HTR-8/SVneo (cell line): ENCODE measurements at regions not wholly inside any gene's neighbourhood (a gene's known extent, or its start where the extent isn't known, plus 50 kb on each side); places are given as distances from the start of the nearest gene placed in this dataset.
"Not testable (repeated sequence)": the region's sequence is repeated elsewhere in the genome, so short reads cannot be mapped to it uniquely, and the experiment has no call there.

ENCODE experiments used
- DNase-seq: peaks from one replicate; pipeline ENCODE4 v3.0.0; 2011; ENCODE audit warnings: low spot score, mixed read lengths; ENCODE audit not compliant: insufficient read length
- FAIRE-seq: peaks from 2 replicates; lab custom pipeline; 2011; peaks lifted over from hg19 to GRCh38; lab: Jason Lieb, UNC

DNA sequence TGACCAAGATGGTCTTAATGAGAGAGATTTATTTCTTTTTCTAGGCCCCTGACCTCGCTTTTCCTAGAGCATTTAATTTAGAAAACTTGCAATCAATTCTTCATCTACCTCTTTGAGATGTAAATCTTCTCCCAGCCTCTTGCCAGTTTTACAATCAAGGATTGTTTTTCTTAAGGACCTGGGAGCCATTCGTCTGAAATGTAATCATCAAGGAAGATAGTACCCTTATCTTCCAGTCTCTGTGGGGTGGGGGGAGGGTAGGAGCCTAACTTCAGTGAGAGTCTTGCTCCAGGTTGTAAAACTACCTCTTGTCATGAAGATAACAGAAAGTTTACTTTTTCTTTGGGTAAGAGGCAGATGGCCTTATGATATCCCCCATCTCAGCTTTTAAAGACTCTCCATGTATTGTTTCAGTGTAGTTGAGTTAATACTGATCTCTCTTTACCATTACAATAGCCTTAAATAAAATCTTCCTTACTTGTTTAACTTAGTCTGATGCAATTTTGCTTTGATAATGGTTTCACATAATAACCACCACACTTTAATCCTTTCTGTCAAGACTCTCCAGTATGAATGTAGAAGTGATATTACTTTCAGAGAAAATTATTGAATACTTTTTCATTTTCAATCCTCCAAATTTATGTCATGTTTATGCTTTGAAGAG, 110.2 kb upstream of the CPHXL start:
- DNase-seq (no peak), FAIRE-seq (no peak)

GRCh38 chr16:75837264-75837663, 111.0 kb upstream of the CPHXL start:
- DNase-seq, result no peak
- FAIRE-seq, result no peak

- FAIRE-seq (no peak), DNase-seq (no peak)
Observed at GRCh38 chr16:75837681-75838080, 111.4 kb upstream of the CPHXL start.

- DNase-seq, result no peak
Observed at GRCh38 chr16:75841517-75841916, 115.2 kb upstream of the CPHXL start.

DNA sequence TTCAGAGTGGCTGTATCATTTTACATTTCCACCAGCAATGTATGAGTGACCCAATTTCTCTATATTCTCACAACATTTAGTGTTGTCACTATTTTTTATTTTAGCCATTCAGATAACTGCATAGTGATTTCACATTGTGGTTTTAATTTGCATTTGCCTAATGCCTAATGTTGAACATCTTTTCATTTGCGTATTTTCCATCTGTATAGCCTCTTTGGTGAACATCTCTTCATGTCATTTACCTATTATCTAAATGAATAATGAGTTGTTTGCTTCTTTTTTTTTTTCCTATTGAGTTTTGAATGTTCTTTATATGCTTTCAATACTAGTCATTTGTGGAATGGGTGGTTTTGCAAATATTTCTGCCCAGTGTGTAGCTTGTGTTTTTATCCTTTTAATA, 120.9 kb upstream of the CPHXL start:
- FAIRE-seq, result no peak

More at GRCh38 chr16:75841517-75841916, 115.2 kb upstream of the CPHXL start:
- FAIRE-seq, result no peak

GRCh38 chr16:75854152-75854551, 127.9 kb upstream of the CPHXL start:
- no peak for FAIRE-seq

More for the DNA sequence above, 120.9 kb upstream of the CPHXL start:
- no peak for DNase-seq

GRCh38 chr16:75860326-75861053, 134.2 kb upstream of the CPHXL start:
- no peak for FAIRE-seq
- no peak for DNase-seq

More at GRCh38 chr16:75854152-75854551, 127.9 kb upstream of the CPHXL start:
- no peak for DNase-seq

DNA sequence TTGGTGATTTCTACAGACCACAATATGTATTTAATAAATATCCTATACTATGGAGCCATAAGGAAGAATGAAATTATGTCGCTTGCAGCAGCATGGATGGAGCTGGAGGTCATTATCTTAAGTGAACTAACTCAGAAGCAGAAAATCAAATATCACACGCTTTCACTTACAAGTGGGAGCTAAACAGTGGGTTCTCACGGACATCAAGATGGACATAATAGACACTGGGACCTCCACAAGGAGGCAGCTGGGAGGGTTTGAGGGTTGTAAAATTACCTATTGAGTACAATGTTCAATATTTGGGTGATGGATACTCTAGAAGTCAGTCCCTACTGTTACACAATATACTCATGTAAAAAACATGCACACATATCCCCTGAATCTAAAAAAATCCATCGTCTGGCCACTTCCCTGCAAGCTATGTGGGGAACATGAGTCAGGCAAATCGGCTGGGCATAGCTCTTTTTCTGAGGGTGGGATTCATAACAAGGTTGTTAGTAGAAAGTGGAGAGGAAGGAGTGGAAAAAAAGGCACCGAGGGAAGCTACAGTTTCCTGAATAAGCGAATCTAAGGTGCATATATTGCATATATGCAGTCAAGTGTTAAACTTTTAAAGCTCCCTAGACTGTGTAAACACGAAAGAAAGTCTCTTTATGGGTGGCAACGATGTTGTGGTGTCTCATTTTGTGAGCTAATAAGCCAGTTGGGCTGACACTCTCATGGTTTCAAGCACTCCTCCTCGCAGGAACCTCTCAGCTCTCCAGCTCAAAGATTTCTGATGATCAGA, 135.2 kb upstream of the CPHXL start:
- FAIRE-seq (no peak), DNase-seq (no peak)

GRCh38 chr16:75862098-75862386, 135.8 kb upstream of the CPHXL start:
- DNase-seq (no peak), FAIRE-seq (no peak)

GRCh38 chr16:75864243-75864642, 138.0 kb upstream of the CPHXL start:
- no peak for DNase-seq
- FAIRE-seq, result no peak

GRCh38 chr16:75865736-75866135, 139.4 kb upstream of the CPHXL start:
- DNase-seq (no peak), FAIRE-seq (no peak)

GRCh38 chr16:75868636-75869632, 142.6 kb upstream of the CPHXL start:
- peak; percentile 90 for FAIRE-seq
- no peak for DNase-seq

DNA sequence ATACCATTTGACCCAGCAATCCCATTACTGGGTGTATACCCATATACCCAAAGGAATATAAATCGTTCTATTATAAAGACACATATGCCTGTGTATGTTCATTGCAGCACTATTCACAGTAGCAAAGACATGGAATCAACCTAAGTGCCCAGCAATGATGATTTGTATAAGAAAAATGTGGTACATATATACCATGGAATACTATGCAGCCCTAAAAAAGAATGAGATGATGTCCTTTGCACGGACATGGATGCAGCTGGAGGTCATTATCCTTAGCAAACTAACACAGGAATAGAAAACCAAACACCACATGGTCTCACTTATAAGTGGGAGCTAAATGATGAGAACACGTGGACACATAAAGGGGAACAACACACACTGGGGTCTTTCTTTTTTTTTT, 155.0 kb upstream of the CPHXL start:
- DNase-seq, FAIRE-seq: not testable (repeated sequence)

- FAIRE-seq (no peak), DNase-seq (no peak)
Observed at GRCh38 chr16:75899163-75899562, 172.9 kb upstream of the CPHXL start.

GRCh38 chr16:75908331-75909117, 182.2 kb upstream of the CPHXL start:
- no peak for DNase-seq
- no peak for FAIRE-seq

- no peak for FAIRE-seq
- DNase-seq, result no peak
Observed at GRCh38 chr16:75909746-75910145, 183.5 kb upstream of the CPHXL start.

- FAIRE-seq, result no peak
Observed at GRCh38 chr16:75911896-75912295, 185.6 kb upstream of the CPHXL start.

DNA sequence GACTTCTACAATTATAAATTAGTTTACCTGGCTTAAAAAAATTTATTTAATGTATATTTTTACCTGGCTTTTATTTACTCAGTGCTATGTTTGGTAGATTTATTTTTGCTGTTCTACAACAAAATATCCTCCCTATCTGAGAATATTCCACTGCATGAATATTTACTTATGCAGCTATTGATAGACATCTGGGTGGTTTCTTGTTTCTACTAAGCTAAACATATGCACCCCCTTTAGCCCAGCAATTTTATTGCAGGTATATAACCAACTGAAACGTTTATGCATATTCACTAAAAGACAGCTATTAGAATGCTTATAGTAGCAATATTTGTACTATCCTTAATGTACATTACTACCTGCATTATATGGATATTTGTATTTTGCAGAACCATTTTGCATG, 187.7 kb upstream of the CPHXL start:
- DNase-seq, result no peak
- no peak for FAIRE-seq

More at GRCh38 chr16:75911896-75912295, 185.6 kb upstream of the CPHXL start:
- no peak for DNase-seq

GRCh38 chr16:75916451-75916850, 190.2 kb upstream of the CPHXL start:
- no peak for DNase-seq
- FAIRE-seq, result no peak
